B cell (primary cell): ENCODE measurements at regions not wholly inside any gene's neighbourhood (a gene's known extent, or its start where the extent isn't known, plus 50 kb on each side); places are given as distances from the start of the nearest gene placed in this dataset.

Experiments
- ATAC-seq: fragments of 200-7000 bp; cut with Tn5 transposase; one replicate; pipeline ENCODE4 v1.10.0; 2021; ENCODE audit warnings: low read depth, mild to moderate bottlenecking, moderate number of reproducible peaks, moderate library complexity
- CTCF ChIA-PET: fragments of 350-600 bp; sonication (Branson Sonifier 250); formaldehyde crosslinking; loops from one replicate; lab custom pipeline; 2021; ENCODE audit warnings: antibody characterized with exemption, inconsistent platforms; lab: Charles Lee
- POLR2A ChIA-PET: fragments of 350-600 bp; sonication (Branson Sonifier 250); formaldehyde crosslinking; loops from one replicate; lab custom pipeline; 2021; ENCODE audit warnings: antibody characterized with exemption; lab: Charles Lee
- DNase-seq: peaks from one replicate; pipeline ENCODE4 v3.0.0; 2013
- H2AFZ ChIP-seq: 2 replicates; pipeline ENCODE4 v1.6.1; 2012; ENCODE audit warnings: mild to moderate bottlenecking, low read depth, low read length; ENCODE audit not compliant: insufficient read depth, poor library complexity, severe bottlenecking
- H3K27ac ChIP-seq, 2 donors: 1 replicate in 1 of 2; 2 replicates in 1 of 2; pipeline ENCODE4 v1.5.1; 2012 to 2013; ENCODE audit warnings: low read length in 2 of 2, mild to moderate bottlenecking in 2 of 2, moderate library complexity in 1 of 2
- H3K27me3 ChIP-seq, 4 experiments: fragments of 200-600 bp in 1 of 4; sonication (generic) in 1 of 4; replicated peaks in 1 of 4; 1 replicate in 2 of 4; 2 replicates in 2 of 4; pipeline versions ENCODE4 v1.6.1 to v1.7.0; 2013 to 2016; ENCODE audit warnings: low read length in 3 of 4, mild to moderate bottlenecking in 2 of 4, mixed read lengths in 1 of 4, moderate library complexity in 1 of 4; ENCODE audit not compliant: insufficient read depth in 4 of 4, control insufficient read depth in 3 of 4; ENCODE audit errors: control extremely low read depth in 1 of 4
- H3K36me3 ChIP-seq, 2 experiments: replicated peaks in 1 of 2; 1 replicate in 1 of 2; 2 replicates in 1 of 2; pipeline versions ENCODE4 v1.6.1 to v1.7.1; 2013; ENCODE audit warnings: low read length in 1 of 2; ENCODE audit not compliant: insufficient read depth in 2 of 2, control insufficient read depth in 1 of 2; ENCODE audit errors: control extremely low read depth in 1 of 2, extremely low read depth in 1 of 2
- H3K4me1 ChIP-seq, 2 donors: fragments of 200-600 bp in 1 of 2; sonication (generic) in 1 of 2; 1 replicate in 1 of 2; 2 replicates in 1 of 2; pipeline versions ENCODE4 v1.5.1 to v1.6.1; 2013 to 2017; ENCODE audit warnings: low read length in 2 of 2; ENCODE audit not compliant: control insufficient read depth in 2 of 2, insufficient read depth in 2 of 2
- H3K4me2 ChIP-seq: replicated peaks from 2 replicates; pipeline ENCODE3; 2012; ENCODE audit warnings: mild to moderate bottlenecking, low read depth, low read length; ENCODE audit not compliant: poor library complexity, severe bottlenecking
- H3K4me3 ChIP-seq, 5 experiments: fragments of 200-600 bp in 1 of 5; sonication (generic) in 1 of 5; 1 replicate in 3 of 5; 2 replicates in 2 of 5; pipeline versions ENCODE4 v1.5.1 to v1.7.0; 2011 to 2016; ENCODE audit warnings: low read length in 4 of 5, mild to moderate bottlenecking in 4 of 5, low read depth in 2 of 5, control low read depth in 1 of 5, moderate library complexity in 1 of 5; ENCODE audit not compliant: insufficient read depth in 1 of 5; ENCODE audit errors: control extremely low read depth in 1 of 5, extremely low read depth in 1 of 5
- H3K79me2 ChIP-seq: fragments of 200-600 bp; sonication (generic); one replicate; pipeline ENCODE4 v1.6.0; 2016; ENCODE audit warnings: low read length; ENCODE audit not compliant: control insufficient read depth, insufficient read depth
- H3K9ac ChIP-seq: fragments of 200-600 bp; sonication (generic); 2 replicates; pipeline ENCODE4 v1.6.1; 2017; ENCODE audit warnings: mild to moderate bottlenecking, low read length, moderate library complexity
- H3K9me3 ChIP-seq, 3 donors: one replicate each; pipeline versions ENCODE4 v1.6.1 to v1.7.1; 2013; ENCODE audit warnings: low read length in 2 of 3; ENCODE audit not compliant: control insufficient read depth in 2 of 3, insufficient read depth in 1 of 3; ENCODE audit errors: control extremely low read depth in 1 of 3
- H4K20me1 ChIP-seq: 2 replicates; pipeline ENCODE4 v1.6.0; 2012; ENCODE audit warnings: mild to moderate bottlenecking, low read length; ENCODE audit not compliant: insufficient read depth, control insufficient read depth, poor library complexity, severe bottlenecking
- H3K27ac Mint-ChIP-seq: one replicate; pipeline ENCODE4 v1.8.0; 2021; ENCODE audit warnings: mixed read lengths
- H3K27me3 Mint-ChIP-seq: one replicate; pipeline ENCODE4 v1.8.0; 2021; ENCODE audit warnings: mixed read lengths
- H3K4me1 Mint-ChIP-seq: one replicate; pipeline ENCODE4 v1.8.0; 2021; ENCODE audit warnings: mixed read lengths
- H3K4me3 Mint-ChIP-seq: one replicate; pipeline ENCODE4 v1.8.0; 2021; ENCODE audit warnings: mixed read lengths
- H3K9me3 Mint-ChIP-seq: one replicate; pipeline ENCODE4 v1.8.0; 2022; ENCODE audit warnings: mixed read lengths; ENCODE audit not compliant: insufficient read depth
- EZH2 ChIP-seq: IDR thresholded peaks from 2 replicates; pipeline ENCODE4 v1.6.1; 2012; ENCODE audit warnings: borderline replicate concordance, low read depth, mild to moderate bottlenecking, moderate library complexity, low read length; ENCODE audit not compliant: insufficient read depth, poor library complexity, severe bottlenecking
- WGBS: methylation state at CpG from one replicate; pipeline ENCODE4 v1.1.5; 2013; ENCODE audit warnings: missing lambda C conversion rate; ENCODE audit not compliant: insufficient coverage; 5-methylcytosine and 5-hydroxymethylcytosine counted together
- intact Hi-C: fragments of 100-400 bp; cut with micrococcal nuclease; formaldehyde crosslinking; loops from one replicate; pipeline ENCODE4 v1.10.0; 2022
- TF ChIP-seq, protein P1 (sequence below): fragments of 200-600 bp; IDR thresholded peaks from one replicate; pipeline ENCODE4 v1.8.0; 2022; ENCODE audit warnings: antibody characterized with exemption, mild to moderate bottlenecking

- H3K27ac Mint-ChIP-seq, result no peak overlapping the region
- no CpG with 5 or more reads among the region's 1 CpG for WGBS
- H3K27me3 Mint-ChIP-seq, result no peaks in the 10 kb centered on the region
- Histone ChIP-seq H3K36me3 (no peaks in the 10 kb centered on the region), H3K79me2 (no peaks in the 10 kb centered on the region), H4K20me1 (no peaks in the 10 kb centered on the region), H3K4me3 (no peak overlapping the region), H3K27ac (no peak overlapping the region), H3K4me1 (no peaks in the 10 kb centered on the region), H2AFZ (no peak overlapping the region), H3K9me3 (no peaks in the 10 kb centered on the region), H3K4me2 (no peak overlapping the region), H3K9ac (no peak overlapping the region), H3K27me3 (no peaks in the 10 kb centered on the region)
- H3K4me3 Mint-ChIP-seq, result no peak overlapping the region
- POLR2A ChIA-PET, result no interaction called here
- H3K4me1 Mint-ChIP-seq, result no peaks in the 10 kb centered on the region
- no peak for TF ChIP-seq EZH2
- TF ChIP-seq, protein P1, sequence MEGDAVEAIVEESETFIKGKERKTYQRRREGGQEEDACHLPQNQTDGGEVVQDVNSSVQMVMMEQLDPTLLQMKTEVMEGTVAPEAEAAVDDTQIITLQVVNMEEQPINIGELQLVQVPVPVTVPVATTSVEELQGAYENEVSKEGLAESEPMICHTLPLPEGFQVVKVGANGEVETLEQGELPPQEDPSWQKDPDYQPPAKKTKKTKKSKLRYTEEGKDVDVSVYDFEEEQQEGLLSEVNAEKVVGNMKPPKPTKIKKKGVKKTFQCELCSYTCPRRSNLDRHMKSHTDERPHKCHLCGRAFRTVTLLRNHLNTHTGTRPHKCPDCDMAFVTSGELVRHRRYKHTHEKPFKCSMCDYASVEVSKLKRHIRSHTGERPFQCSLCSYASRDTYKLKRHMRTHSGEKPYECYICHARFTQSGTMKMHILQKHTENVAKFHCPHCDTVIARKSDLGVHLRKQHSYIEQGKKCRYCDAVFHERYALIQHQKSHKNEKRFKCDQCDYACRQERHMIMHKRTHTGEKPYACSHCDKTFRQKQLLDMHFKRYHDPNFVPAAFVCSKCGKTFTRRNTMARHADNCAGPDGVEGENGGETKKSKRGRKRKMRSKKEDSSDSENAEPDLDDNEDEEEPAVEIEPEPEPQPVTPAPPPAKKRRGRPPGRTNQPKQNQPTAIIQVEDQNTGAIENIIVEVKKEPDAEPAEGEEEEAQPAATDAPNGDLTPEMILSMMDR, result no peak
- CTCF ChIA-PET, result no interaction called here
- ATAC-seq (no peak), DNase-seq (no peak)
- H3K9me3 Mint-ChIP-seq, result no peaks in the 10 kb centered on the region
- intact Hi-C loops, result no loop called here
These were observed 91.8 kb upstream of the ARID2 start for GRCh38 chr12:45637706-45638105.

DNA sequence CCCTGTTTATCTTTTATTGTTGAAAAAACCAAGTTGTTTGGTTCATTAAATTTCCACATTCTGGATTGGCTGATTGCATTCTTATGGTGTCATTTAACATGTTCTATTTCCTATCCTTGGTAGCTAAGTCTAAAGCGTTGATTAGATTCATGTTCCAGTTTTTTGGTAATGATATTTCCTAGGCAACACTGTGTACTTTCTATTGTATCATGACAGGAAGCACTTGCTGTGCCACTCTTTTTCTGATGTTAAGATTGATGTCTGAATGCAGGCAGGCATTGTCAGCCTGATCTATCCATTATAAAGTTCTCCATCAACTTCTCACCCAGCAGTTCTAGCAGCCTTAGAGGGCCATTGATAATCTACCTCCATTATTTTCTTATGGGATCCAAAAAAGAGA, 91.1 kb upstream of the ARID2 start:
- no peak for ATAC-seq
- H4K20me1 ChIP-seq, result no peaks in the 10 kb centered on the region
- Mint-ChIP-seq H3K9me3 (no peaks in the 10 kb centered on the region), H3K27me3 (no peaks in the 10 kb centered on the region), H3K4me1 (no peaks in the 10 kb centered on the region), H3K4me3 (no peak overlapping the region), H3K27ac (no peak overlapping the region)
- ChIA-PET POLR2A (no interaction called here), CTCF (no interaction called here)
- H3K4me3 ChIP-seq, result no peak overlapping the region
- no peaks in the 10 kb centered on the region for H3K4me1 ChIP-seq
- H3K79me2 ChIP-seq, result no peaks in the 10 kb centered on the region
- no peak overlapping the region for H3K27ac ChIP-seq
- H3K4me2 ChIP-seq, result no peak overlapping the region
- no peak for TF ChIP-seq EZH2
- TF ChIP-seq, protein P1, result no peak
- H3K36me3 ChIP-seq, result no peaks in the 10 kb centered on the region
- DNase-seq, result no peak
- intact Hi-C loops, result no loop called here
- H3K27me3 ChIP-seq, result no peaks in the 10 kb centered on the region
- no peaks in the 10 kb centered on the region for H3K9me3 ChIP-seq
- no peak overlapping the region for H2AFZ ChIP-seq
- H3K9ac ChIP-seq, result no peak overlapping the region
- no CpG with 5 or more reads among the region's 1 CpG for WGBS
